ENCODE measurements at regions not wholly inside any gene's neighbourhood (a gene's known extent, or its start where the extent isn't known, plus 50 kb on each side); places are given as distances from the start of the nearest gene placed in this dataset.

DNA sequence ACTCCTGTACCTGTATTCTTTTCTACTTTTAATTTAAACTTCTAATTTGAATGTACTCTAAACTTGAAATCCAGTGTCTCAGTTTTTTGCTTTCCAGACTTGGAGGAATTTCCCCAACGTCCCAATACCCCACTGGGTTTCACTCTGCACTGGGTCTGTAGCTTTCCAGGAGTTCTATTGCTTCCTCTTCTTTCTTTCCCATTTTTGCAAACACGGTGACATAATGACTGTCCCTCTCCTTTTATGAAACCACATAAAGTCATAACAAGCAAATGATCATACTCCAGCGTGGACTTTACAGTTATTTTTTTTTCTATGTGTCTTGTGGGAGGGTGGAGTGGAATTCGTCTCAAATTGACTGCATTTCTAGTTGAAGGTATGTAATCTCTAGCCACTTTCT lies 97.1 kb downstream of the FASLG start:
- TF ChIP-seq, protein P1, sequence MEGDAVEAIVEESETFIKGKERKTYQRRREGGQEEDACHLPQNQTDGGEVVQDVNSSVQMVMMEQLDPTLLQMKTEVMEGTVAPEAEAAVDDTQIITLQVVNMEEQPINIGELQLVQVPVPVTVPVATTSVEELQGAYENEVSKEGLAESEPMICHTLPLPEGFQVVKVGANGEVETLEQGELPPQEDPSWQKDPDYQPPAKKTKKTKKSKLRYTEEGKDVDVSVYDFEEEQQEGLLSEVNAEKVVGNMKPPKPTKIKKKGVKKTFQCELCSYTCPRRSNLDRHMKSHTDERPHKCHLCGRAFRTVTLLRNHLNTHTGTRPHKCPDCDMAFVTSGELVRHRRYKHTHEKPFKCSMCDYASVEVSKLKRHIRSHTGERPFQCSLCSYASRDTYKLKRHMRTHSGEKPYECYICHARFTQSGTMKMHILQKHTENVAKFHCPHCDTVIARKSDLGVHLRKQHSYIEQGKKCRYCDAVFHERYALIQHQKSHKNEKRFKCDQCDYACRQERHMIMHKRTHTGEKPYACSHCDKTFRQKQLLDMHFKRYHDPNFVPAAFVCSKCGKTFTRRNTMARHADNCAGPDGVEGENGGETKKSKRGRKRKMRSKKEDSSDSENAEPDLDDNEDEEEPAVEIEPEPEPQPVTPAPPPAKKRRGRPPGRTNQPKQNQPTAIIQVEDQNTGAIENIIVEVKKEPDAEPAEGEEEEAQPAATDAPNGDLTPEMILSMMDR (IDR thresholded peaks at IDR 0.05; ENCODE audit: low read depth, low read length, poor library complexity, severe bottlenecking) = no peak
- TF ChIP-seq EZH2phosphoT487 (IDR thresholded peaks at IDR 0.05; ENCODE audit: borderline replicate concordance, low read length) = no peak
